GM23248 (cell line): ENCODE measurements at regions not wholly inside any gene's neighbourhood (a gene's known extent, or its start where the extent isn't known, plus 50 kb on each side); places are given as distances from the start of the nearest gene placed in this dataset.

ENCODE experiments used
- DNase-seq: peaks from one replicate; pipeline ENCODE4 v3.0.0-alpha.2; 2015
- H2AFZ ChIP-seq: fragments of 200-600 bp; sonication (generic); 2 replicates; pipeline ENCODE4 v1.6.1; 2016; ENCODE audit warnings: antibody characterized with exemption
- H3F3A ChIP-seq: fragments of 200-600 bp; sonication (generic); 2 replicates; pipeline ENCODE4 v1.6.1; 2016; ENCODE audit warnings: mild to moderate bottlenecking, antibody characterized with exemption, mixed run types; ENCODE audit not compliant: insufficient read depth
- H3K27ac ChIP-seq: fragments of 200-600 bp; sonication (generic); 2 replicates; pipeline ENCODE4 v1.5.1; 2016; ENCODE audit warnings: mild to moderate bottlenecking
- H3K27me3 ChIP-seq: fragments of 200-600 bp; sonication (generic); replicated peaks from 2 replicates; pipeline ENCODE4 v1.6.1; 2016; ENCODE audit warnings: mild to moderate bottlenecking; ENCODE audit not compliant: insufficient read depth
- H3K36me3 ChIP-seq: fragments of 200-600 bp; sonication (generic); 2 replicates; pipeline ENCODE4 v1.6.1; 2016; ENCODE audit warnings: low read depth, mild to moderate bottlenecking
- H3K4me1 ChIP-seq: fragments of 200-600 bp; sonication (generic); 2 replicates; pipeline ENCODE4 v1.6.1; 2016; ENCODE audit warnings: mild to moderate bottlenecking; ENCODE audit not compliant: insufficient read depth
- H3K4me2 ChIP-seq: fragments of 200-600 bp; sonication (generic); one replicate; pipeline ENCODE4 v1.6.1; 2016; ENCODE audit warnings: mild to moderate bottlenecking; ENCODE audit not compliant: unreplicated experiment
- H3K4me3 ChIP-seq: fragments of 200-600 bp; sonication (generic); 2 replicates; pipeline ENCODE4 v1.5.1; 2016; ENCODE audit warnings: mild to moderate bottlenecking
- H3K79me2 ChIP-seq: fragments of 200-600 bp; sonication (generic); 2 replicates; pipeline ENCODE4 v1.6.1; 2016; ENCODE audit warnings: mild to moderate bottlenecking; ENCODE audit not compliant: insufficient read depth
- H3K9ac ChIP-seq: fragments of 200-600 bp; sonication (generic); 2 replicates; pipeline ENCODE4 v1.6.1; 2016; ENCODE audit warnings: mild to moderate bottlenecking
- H3K9me2 ChIP-seq: fragments of 200-600 bp; sonication (generic); 2 replicates; pipeline ENCODE4 v1.6.1; 2016; ENCODE audit warnings: mixed run types, mild to moderate bottlenecking, moderate library complexity; ENCODE audit not compliant: insufficient read depth
- H3K9me3 ChIP-seq: fragments of 200-600 bp; sonication (generic); one replicate; pipeline ENCODE4 v1.6.1; 2017; ENCODE audit warnings: low read depth
- H4K20me1 ChIP-seq: fragments of 200-600 bp; sonication (generic); 2 replicates; pipeline ENCODE4 v1.6.0; 2016; ENCODE audit not compliant: insufficient read depth
- EZH2 ChIP-seq: fragments of 200-600 bp; sonication (generic); IDR thresholded peaks from 2 replicates; pipeline ENCODE4 v1.6.1; 2018; ENCODE audit warnings: antibody characterized with exemption, mild to moderate bottlenecking; ENCODE audit not compliant: insufficient read depth, poor library complexity, severe bottlenecking
- EZH2phosphoT487 ChIP-seq: fragments of 200-600 bp; sonication (generic); IDR thresholded peaks from 2 replicates; pipeline ENCODE4 v1.6.1; 2018; ENCODE audit warnings: antibody characterized with exemption, moderate library complexity, mild to moderate bottlenecking, low read depth; ENCODE audit not compliant: insufficient read depth
- WGBS, 2 experiments: methylation state at CpG; one replicate each; pipeline ENCODE4 v1.1.6; 2015 to 2017; ENCODE audit warnings: low lambda C conversion rate in 2 of 2, low coverage in 1 of 2; ENCODE audit errors: missing lambda C conversion rate in 2 of 2; 5-methylcytosine and 5-hydroxymethylcytosine counted together
- in situ Hi-C: fragments of 300-500 bp; cut with MboI; formaldehyde crosslinking; loops from 2 replicates; pipeline ENCODE4 v1.15.0; 2020

- Histone ChIP-seq H3K9ac (no peak overlapping the region), H3K27ac (no peak overlapping the region), H3K4me2 (no peak overlapping the region), H3K4me3 (no peak overlapping the region), H4K20me1 (no peaks in the 10 kb centered on the region), H3K9me2 (no peaks in the 10 kb centered on the region), H2AFZ (no peak overlapping the region), H3K9me3 (no peaks in the 10 kb centered on the region), H3K4me1 (no peaks in the 10 kb centered on the region), H3F3A (no peaks in the 10 kb centered on the region), H3K36me3 (no peaks in the 10 kb centered on the region), H3K27me3 (no peaks in the 10 kb centered on the region), H3K79me2 (no peaks in the 10 kb centered on the region)
- 97 to 99% methylated on average over 3 of the region's 3 CpGs for WGBS, 2 experiments
- in situ Hi-C loops = no loop called here
- TF ChIP-seq EZH2 = no peak
- no peak for DNase-seq
These were observed 384.7 kb downstream of the FIGN start for GRCh38 chr2:163351143-163351542.

- Histone ChIP-seq H3K27me3 (no peaks in the 10 kb centered on the region), H3K9me2 (no peaks in the 10 kb centered on the region), H3K4me2 (no peak overlapping the region), H3K79me2 (no peaks in the 10 kb centered on the region), H3K4me1 (no peaks in the 10 kb centered on the region), H3K4me3 (no peak overlapping the region), H3K9ac (no peak overlapping the region), H3K27ac (no peak overlapping the region), H4K20me1 (no peaks in the 10 kb centered on the region), H2AFZ (no peak overlapping the region), H3K36me3 (no peaks in the 10 kb centered on the region), H3F3A (no peaks in the 10 kb centered on the region), H3K9me3 (no peaks in the 10 kb centered on the region)
- no peak for TF ChIP-seq EZH2
- in situ Hi-C loops = loop anchor here (10.0 to 25.0 kb wide), 2 partner anchors 154 to 713 kb away; no protein-coding TSS in a partner anchor
- peak; percentile 16 for DNase-seq
- WGBS, 2 experiments = 96 to 97% methylated on average over 8 of the region's 8 CpGs
These were observed 386.9 kb downstream of the FIGN start for GRCh38 chr2:163348857-163349380.

- in situ Hi-C loops = loop anchor here (10.0 to 25.0 kb wide), 2 partner anchors 153 to 714 kb away; no protein-coding TSS in a partner anchor
- Histone ChIP-seq H3K4me2 (no peak overlapping the region), H3K4me1 (no peaks in the 10 kb centered on the region), H4K20me1 (no peaks in the 10 kb centered on the region), H3K9me2 (no peaks in the 10 kb centered on the region), H3K9ac (no peak overlapping the region), H3K9me3 (no peaks in the 10 kb centered on the region), H3F3A (no peaks in the 10 kb centered on the region), H3K4me3 (no peak overlapping the region), H2AFZ (no peak overlapping the region), H3K27ac (no peak overlapping the region), H3K36me3 (no peaks in the 10 kb centered on the region), H3K27me3 (no peaks in the 10 kb centered on the region), H3K79me2 (no peaks in the 10 kb centered on the region)
- TF ChIP-seq EZH2 = no peak
- TF ChIP-seq EZH2phosphoT487 = no peak
- DNase-seq = no peak
- WGBS, 2 experiments = 93% methylated on average over 46 of the region's 46 CpGs
These were observed 387.6 kb downstream of the FIGN start for GRCh38 chr2:163347982-163348856.

- no peaks in the 10 kb centered on the region for H3K79me2 ChIP-seq
- WGBS, 2 experiments = 2 to 4% methylated on average over 6 of the region's 6 CpGs
- H3K4me1 ChIP-seq = peaks cover 3% of the 10 kb centered on the region; the same call in 1 of the 2 replicates
- DNase-seq = peak; percentile 69
- in situ Hi-C loops = loop anchor here (10.0 to 25.0 kb wide), 2 partner anchors 151 to 716 kb away; no protein-coding TSS in a partner anchor
- H4K20me1 ChIP-seq = no peaks in the 10 kb centered on the region
- H3K27ac ChIP-seq = no peak overlapping the region
- H3K4me3 ChIP-seq = peak overlapping the region; percentile 29; the same call in 1 of the 2 replicates
- H3K27me3 ChIP-seq = no peaks in the 10 kb centered on the region
- no peaks in the 10 kb centered on the region for H3F3A ChIP-seq
- H2AFZ ChIP-seq = peak overlapping the region; percentile 62
- no peaks in the 10 kb centered on the region for H3K9me3 ChIP-seq
- H3K4me2 ChIP-seq = no peak overlapping the region
- no peaks in the 10 kb centered on the region for H3K9me2 ChIP-seq
- no peaks in the 10 kb centered on the region for H3K36me3 ChIP-seq
- no peak overlapping the region for H3K9ac ChIP-seq
- TF ChIP-seq EZH2phosphoT487 = no peak
- TF ChIP-seq EZH2 = no peak
These were observed 389.8 kb downstream of the FIGN start for GRCh38 chr2:163345795-163346573.
